AG04450 (cell line): ENCODE measurements at regions not wholly inside any gene's neighbourhood (a gene's known extent, or its start where the extent isn't known, plus 50 kb on each side); places are given as distances from the start of the nearest gene placed in this dataset.
"Not testable (repeated sequence)": the region's sequence is repeated elsewhere in the genome, so short reads cannot be mapped to it uniquely, and the experiment has no call there.

Experiments
- CTCF ChIA-PET: fragments of 300-600, 350-600 bp; formaldehyde crosslinking; extraction: SDS; loops from one replicate; lab custom pipeline; 2022; ENCODE audit warnings: antibody characterized with exemption, inconsistent platforms; lab: Charles Lee
- POLR2A ChIA-PET: fragments of 350-600 bp; formaldehyde crosslinking; extraction: SDS; loops from one replicate; lab custom pipeline; 2021; ENCODE audit warnings: antibody characterized with exemption, inconsistent platforms; lab: Yijun Ruan, JAX
- DNase-seq: peaks from one replicate; pipeline ENCODE4 v3.0.0-alpha.2; 2011; ENCODE audit warnings: low read depth, low spot score
- H3K27ac ChIP-seq: one replicate; pipeline ENCODE4 v1.5.1; 2012; ENCODE audit warnings: low read depth, low read length, control low read depth
- H3K27me3 ChIP-seq: one replicate; pipeline ENCODE4 v1.6.0; 2012; ENCODE audit warnings: low read length; ENCODE audit not compliant: control insufficient read depth, insufficient read depth
- H3K4me3 ChIP-seq: 2 replicates; pipeline ENCODE4 v1.5.1; 2011; ENCODE audit warnings: mild to moderate bottlenecking, low read depth, low read length, control low read depth
- H3K9me3 ChIP-seq: 2 replicates; pipeline ENCODE4 v1.5.1; 2012; ENCODE audit warnings: low read length; ENCODE audit not compliant: control insufficient read depth, insufficient read depth
- TF ChIP-seq, protein P1 (sequence below): IDR thresholded peaks from 2 replicates; pipeline ENCODE4 v1.5.1; 2011; ENCODE audit warnings: low read depth, low read length, control low read depth, inconsistent platforms

DNA sequence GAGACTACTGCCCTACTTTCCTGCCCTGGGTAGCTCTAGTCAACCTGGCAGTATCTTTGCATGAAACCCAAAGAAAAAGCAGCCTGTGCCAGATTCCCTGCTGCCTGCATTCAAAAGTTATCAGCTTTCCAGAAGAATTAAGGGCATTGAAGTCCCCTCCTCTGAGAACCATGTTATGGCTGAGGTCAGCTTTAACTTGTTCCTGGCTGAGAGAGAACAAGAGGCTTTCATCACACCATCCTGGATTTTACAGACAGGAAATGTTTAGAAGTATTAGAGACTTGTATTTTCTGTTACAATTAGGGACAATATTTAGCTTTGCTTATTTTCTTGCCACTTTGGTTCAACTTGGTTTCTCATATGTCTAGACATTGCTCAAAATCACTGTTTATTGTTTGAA, 238.8 kb downstream of the ARL4A start:
- CTCF ChIA-PET, result no interaction called here
- H3K27me3 ChIP-seq, result no peaks in the 10 kb centered on the region
- POLR2A ChIA-PET, result no interaction called here

DNA sequence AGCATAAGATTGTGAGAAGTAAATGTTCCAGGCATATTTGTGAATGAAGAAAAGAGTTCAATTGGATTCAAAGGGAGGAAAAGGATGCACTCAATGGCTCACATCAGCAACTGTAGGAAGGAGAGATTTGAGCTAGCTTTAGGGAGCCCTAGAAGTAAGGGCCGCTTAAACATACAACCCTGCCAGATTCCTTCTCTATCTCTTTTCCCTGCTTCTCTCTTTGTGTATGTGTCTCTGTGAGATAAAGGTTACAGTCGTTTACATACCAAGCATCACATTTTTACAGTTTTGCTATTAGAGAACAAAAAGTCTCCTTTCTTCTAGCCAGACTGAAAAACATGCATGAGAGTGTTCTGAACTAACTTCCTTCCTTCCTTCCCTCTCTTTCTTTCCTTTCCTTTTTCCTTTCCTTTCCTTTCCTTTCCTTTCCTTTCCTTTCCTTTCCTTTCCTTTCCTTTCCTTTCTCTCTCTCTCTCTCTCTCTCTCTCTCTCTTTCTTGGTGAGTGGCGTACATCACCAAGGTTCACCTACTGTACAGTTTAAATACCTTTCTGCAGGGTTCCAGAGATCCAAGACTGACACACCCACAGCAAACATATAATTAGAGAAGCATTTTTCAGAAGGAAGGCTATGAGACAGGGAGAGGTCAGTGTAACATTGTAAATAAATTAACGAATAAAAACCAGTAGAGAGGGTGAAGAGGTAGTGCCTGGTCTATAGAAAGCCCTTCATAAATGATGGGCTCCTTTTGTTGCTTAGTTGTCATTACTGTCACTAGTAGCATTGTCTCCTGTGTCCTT, 240.4 kb downstream of the ARL4A start:
- no peaks in the 10 kb centered on the region for H3K9me3 ChIP-seq
- no peaks in the 10 kb centered on the region for H3K27me3 ChIP-seq
- CTCF ChIA-PET, result no interaction called here
- no peak overlapping the region for H3K27ac ChIP-seq
- TF ChIP-seq, protein P1, sequence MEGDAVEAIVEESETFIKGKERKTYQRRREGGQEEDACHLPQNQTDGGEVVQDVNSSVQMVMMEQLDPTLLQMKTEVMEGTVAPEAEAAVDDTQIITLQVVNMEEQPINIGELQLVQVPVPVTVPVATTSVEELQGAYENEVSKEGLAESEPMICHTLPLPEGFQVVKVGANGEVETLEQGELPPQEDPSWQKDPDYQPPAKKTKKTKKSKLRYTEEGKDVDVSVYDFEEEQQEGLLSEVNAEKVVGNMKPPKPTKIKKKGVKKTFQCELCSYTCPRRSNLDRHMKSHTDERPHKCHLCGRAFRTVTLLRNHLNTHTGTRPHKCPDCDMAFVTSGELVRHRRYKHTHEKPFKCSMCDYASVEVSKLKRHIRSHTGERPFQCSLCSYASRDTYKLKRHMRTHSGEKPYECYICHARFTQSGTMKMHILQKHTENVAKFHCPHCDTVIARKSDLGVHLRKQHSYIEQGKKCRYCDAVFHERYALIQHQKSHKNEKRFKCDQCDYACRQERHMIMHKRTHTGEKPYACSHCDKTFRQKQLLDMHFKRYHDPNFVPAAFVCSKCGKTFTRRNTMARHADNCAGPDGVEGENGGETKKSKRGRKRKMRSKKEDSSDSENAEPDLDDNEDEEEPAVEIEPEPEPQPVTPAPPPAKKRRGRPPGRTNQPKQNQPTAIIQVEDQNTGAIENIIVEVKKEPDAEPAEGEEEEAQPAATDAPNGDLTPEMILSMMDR, result no peak
- no peak for DNase-seq
- POLR2A ChIA-PET, result no interaction called here
- no peak overlapping the region for H3K4me3 ChIP-seq

More for the DNA sequence above, 238.8 kb downstream of the ARL4A start:
- TF ChIP-seq, protein P1, result no peak
- Histone ChIP-seq H3K4me3 (no peak overlapping the region), H3K27ac (no peak overlapping the region), H3K9me3 (no peaks in the 10 kb centered on the region)
- no peak for DNase-seq

DNA sequence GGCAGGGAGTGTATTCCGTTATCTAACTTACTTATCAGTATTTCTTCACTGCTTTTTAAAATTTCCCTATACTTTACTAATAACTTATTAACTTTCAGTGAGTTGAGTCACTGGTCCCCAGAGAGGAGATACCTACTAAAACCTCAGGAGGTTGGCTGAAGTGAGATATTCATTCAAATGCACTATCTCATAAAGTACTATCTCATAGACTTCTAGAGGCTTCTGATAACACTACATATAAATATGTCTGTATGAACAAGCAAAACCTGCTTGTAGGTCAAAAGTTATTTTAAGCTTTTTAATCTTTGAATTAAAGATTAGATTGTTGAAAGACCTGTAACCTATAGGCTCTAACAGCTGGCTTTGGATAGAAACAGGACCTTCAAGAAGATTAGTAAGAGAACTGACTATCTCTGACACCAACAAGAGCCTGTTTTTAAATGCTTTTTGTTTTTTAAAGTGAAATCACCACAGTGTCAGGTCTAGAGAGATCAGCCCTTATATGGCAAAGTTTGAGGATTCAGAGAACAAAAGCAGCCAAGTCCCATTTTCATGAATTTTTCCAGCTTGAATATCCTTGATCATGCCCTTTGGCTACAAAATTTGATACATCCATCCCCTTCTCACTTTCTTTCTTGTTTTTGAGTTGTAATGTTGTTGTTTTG, 242.2 kb downstream of the ARL4A start:
- Histone ChIP-seq H3K9me3 (no peaks in the 10 kb centered on the region), H3K27me3 (no peaks in the 10 kb centered on the region), H3K27ac (no peak overlapping the region), H3K4me3 (no peak overlapping the region)
- no peak for DNase-seq
- TF ChIP-seq, protein P1, result no peak
- POLR2A ChIA-PET, result no interaction called here
- CTCF ChIA-PET, result no interaction called here

DNA sequence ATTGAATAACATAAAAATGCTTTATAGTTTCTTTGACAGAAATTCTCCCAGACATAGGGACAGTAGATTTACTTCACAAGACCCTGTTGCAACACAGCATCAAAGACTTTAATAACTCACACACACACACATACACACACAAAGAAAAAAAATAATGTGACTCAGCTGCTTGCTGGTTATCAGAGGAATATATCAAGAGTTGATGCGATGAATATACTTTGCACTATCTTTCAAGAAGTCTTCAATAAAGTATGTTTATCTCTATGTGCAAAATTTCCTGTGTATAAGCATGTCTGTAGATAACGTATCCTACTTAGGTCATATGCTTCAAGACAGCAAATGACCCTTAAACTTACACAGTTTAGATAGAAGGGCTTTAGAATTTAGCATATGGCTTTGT, 243.1 kb downstream of the ARL4A start:
- H3K4me3 ChIP-seq, result no peak overlapping the region
- no peaks in the 10 kb centered on the region for H3K27me3 ChIP-seq
- TF ChIP-seq, protein P1, result no peak
- ChIA-PET CTCF (interaction anchor here (0.6 kb wide), 1 partner anchor 283 kb away, joined by 5 read pairs; no protein-coding TSS in a partner anchor), POLR2A (no interaction called here)
- H3K9me3 ChIP-seq, result no peaks in the 10 kb centered on the region
- no peak overlapping the region for H3K27ac ChIP-seq
- no peak for DNase-seq

DNA sequence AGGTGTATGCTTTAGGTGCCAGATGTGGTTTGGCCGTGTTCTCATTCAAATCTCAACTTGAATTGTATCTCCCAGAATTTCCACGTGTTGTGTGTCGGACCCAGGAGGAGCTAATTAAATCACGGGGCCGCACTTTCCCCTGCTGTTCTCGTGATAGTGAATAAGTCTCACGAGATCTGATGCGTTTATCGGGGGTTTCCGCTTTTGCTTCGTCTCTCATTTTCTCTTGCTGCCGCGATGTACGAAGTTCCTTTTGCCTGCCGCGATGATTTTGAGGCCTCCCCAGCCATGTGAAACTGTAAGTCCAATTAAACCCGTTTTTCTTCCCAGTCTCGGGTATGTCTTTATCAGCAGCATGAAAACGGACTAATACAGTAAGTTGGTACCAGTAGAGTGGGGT, 244.0 kb downstream of the ARL4A start:
- POLR2A ChIA-PET, DNase-seq, H3K9me3 ChIP-seq, CTCF ChIA-PET, H3K27ac ChIP-seq, H3K4me3 ChIP-seq, H3K27me3 ChIP-seq: not testable (repeated sequence)
